Heart left ventricle (tissue), 13 donors: ENCODE measurements at regions not wholly inside any gene's neighbourhood (a gene's known extent, or its start where the extent isn't known, plus 50 kb on each side); places are given as distances from the start of the nearest gene placed in this dataset.

Source experiments
- POLR2A ChIP-seq, 2 donors: fragments of 450-650 bp; IDR thresholded peaks; one replicate each; pipeline ENCODE4 v1.6.1; 2017; ENCODE audit warnings: antibody characterized with exemption in 2 of 2, mild to moderate bottlenecking in 2 of 2, moderate library complexity in 2 of 2
- TF ChIP-seq, protein P1 (sequence below), 12 donors: fragments of 200-600 bp; sonication (generic) in 4 of 12; IDR thresholded peaks; one replicate each; pipeline versions ENCODE4 v1.5.0 to v1.8.0; 2018 to 2022; ENCODE audit warnings: antibody characterized with exemption in 12 of 12, mild to moderate bottlenecking in 5 of 12
- donor health status: ischemic (EF 13 %, LVEDD 7.1; RV severe dilation, severe dysfunction).
- donor health status: DM: no; HTN: yes; CAD: no.
- donor health status: DM: no; HTN: no; CAD: no.
- donor health status: ischemic (EF 25% LVEDD 6.9; RV normal size, moderate dysfunction).
- donor health status: ischemic (EF 25% LVEDD 5.7; RV mildly dilated, moderate dysfunction).
- donor health status: ischemic (EF 35%, LVEDD 5.7; RV mildly dilated, moderate dysfunction).
- donor health status: nonischemic (EF 11% LVEDD 7.7; RV severe dilation, severe dysfunction).
- donor health status: DM: yes; HTN: yes; CAD: no.
- donor health status: PGD.
- donor health status: ischemic (EF 29% LVEDD 5.4; RV normal size, mild dysfunction).
- donor health status: nonischemic (EF 23%, LVEDD 6.1; RV moderate dilation, normal function).

DNA sequence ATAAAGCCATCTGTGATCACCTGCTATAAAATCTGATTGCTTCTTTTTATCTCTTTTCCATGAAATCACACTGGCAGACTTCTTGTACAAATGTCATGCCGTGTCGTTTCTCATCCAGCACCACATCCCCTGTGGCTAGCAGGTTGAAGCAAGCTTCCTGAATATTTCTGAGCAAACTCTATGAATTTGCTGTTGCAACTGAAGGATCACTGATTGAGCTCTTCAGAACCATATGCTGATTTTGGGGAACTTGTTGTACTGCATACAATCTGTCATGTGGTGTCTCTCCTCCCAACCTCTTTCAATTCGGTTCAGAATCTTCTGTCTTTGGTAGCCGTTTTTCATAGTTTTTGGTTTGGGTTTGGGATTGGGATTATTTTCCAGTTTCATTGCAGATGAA is 57.7 kb upstream of the RBMS1 start:
- TF ChIP-seq, protein P1, sequence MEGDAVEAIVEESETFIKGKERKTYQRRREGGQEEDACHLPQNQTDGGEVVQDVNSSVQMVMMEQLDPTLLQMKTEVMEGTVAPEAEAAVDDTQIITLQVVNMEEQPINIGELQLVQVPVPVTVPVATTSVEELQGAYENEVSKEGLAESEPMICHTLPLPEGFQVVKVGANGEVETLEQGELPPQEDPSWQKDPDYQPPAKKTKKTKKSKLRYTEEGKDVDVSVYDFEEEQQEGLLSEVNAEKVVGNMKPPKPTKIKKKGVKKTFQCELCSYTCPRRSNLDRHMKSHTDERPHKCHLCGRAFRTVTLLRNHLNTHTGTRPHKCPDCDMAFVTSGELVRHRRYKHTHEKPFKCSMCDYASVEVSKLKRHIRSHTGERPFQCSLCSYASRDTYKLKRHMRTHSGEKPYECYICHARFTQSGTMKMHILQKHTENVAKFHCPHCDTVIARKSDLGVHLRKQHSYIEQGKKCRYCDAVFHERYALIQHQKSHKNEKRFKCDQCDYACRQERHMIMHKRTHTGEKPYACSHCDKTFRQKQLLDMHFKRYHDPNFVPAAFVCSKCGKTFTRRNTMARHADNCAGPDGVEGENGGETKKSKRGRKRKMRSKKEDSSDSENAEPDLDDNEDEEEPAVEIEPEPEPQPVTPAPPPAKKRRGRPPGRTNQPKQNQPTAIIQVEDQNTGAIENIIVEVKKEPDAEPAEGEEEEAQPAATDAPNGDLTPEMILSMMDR (IDR thresholded peaks at IDR 0.05) = peak in 2 of 12 donors; percentile 15 to 22
- no peak for TF ChIP-seq POLR2A (IDR thresholded peaks at IDR 0.05)
